GM20000 (cell line): ENCODE measurements at regions not wholly inside any gene's neighbourhood (a gene's known extent, or its start where the extent isn't known, plus 50 kb on each side); places are given as distances from the start of the nearest gene placed in this dataset.
"Not testable (repeated sequence)": the region's sequence is repeated elsewhere in the genome, so short reads cannot be mapped to it uniquely, and the experiment has no call there.

Source experiments
- DNase-seq: peaks from one replicate; pipeline ENCODE4 v3.0.0; 2012; ENCODE audit warnings: low spot score
- CTCF ChIP-seq: IDR thresholded peaks from 2 replicates; pipeline ENCODE4 v1.5.1; 2012; ENCODE audit warnings: mild to moderate bottlenecking, control low read depth; ENCODE audit errors: extremely low read depth, missing control alignments

- DNase-seq: no peak
- TF ChIP-seq CTCF: no peak
These were observed 57.3 kb upstream of the FGF16 start for GRCh38 chrX:77389891-77390290.

GRCh38 chrX:77390365-77390764, 56.8 kb upstream of the FGF16 start:
- not testable (repeated sequence) for DNase-seq

GRCh38 chrX:77396781-77397180, 50.4 kb upstream of the FGF16 start:
- TF ChIP-seq CTCF: no peak
- DNase-seq: no peak
